ENCODE measurements at regions not wholly inside any gene's neighbourhood (a gene's known extent, or its start where the extent isn't known, plus 50 kb on each side); places are given as distances from the start of the nearest gene placed in this dataset.
"Not testable (repeated sequence)": the region's sequence is repeated elsewhere in the genome, so short reads cannot be mapped to it uniquely, and the experiment has no call there.

GRCh38 chr7:136389933-136390332 is 412.8 kb upstream of the MTPN start:
- no peak overlapping the region for H3K4me3 ChIP-seq (ENCODE audit: low read depth, low read length)
- TF ChIP-seq CTCF (conservative IDR thresholded peaks at IDR 0.05; ENCODE audit: low read depth, low read length), result no peak
- DNase-seq (ENCODE audit: low read depth), result no peak

- no peak for DNase-seq (ENCODE audit: low read depth)
- no peak for TF ChIP-seq CTCF (conservative IDR thresholded peaks at IDR 0.05; ENCODE audit: low read depth, low read length)
- no peak overlapping the region for H3K4me3 ChIP-seq (ENCODE audit: low read depth, low read length)
Observed at GRCh38 chr7:136386876-136387275, 409.7 kb upstream of the MTPN start.

GRCh38 chr7:136371409-136371808 is 394.2 kb upstream of the MTPN start:
- DNase-seq (ENCODE audit: low read depth); H3K4me3 ChIP-seq (ENCODE audit: low read depth, low read length): not testable (repeated sequence)

GRCh38 chr7:136370137-136370536 is 393.0 kb upstream of the MTPN start:
- no peak overlapping the region for H3K4me3 ChIP-seq (ENCODE audit: low read depth, low read length)
- no peak for TF ChIP-seq CTCF (conservative IDR thresholded peaks at IDR 0.05; ENCODE audit: low read depth, low read length)
- no peak for DNase-seq (ENCODE audit: low read depth)

GRCh38 chr7:136369225-136369624 is 392.1 kb upstream of the MTPN start:
- no peak for TF ChIP-seq CTCF (conservative IDR thresholded peaks at IDR 0.05; ENCODE audit: low read depth, low read length)
- no peak for DNase-seq (ENCODE audit: low read depth)
- H3K4me3 ChIP-seq (ENCODE audit: low read depth, low read length), result no peak overlapping the region

- no peak for DNase-seq (ENCODE audit: low read depth)
- TF ChIP-seq CTCF (conservative IDR thresholded peaks at IDR 0.05; ENCODE audit: low read depth, low read length), result no peak
Observed at GRCh38 chr7:136359333-136359903, 382.3 kb upstream of the MTPN start.

GRCh38 chr7:136353287-136353686 is 376.1 kb upstream of the MTPN start:
- no peak for TF ChIP-seq CTCF (conservative IDR thresholded peaks at IDR 0.05; ENCODE audit: low read depth, low read length)
- no peak for DNase-seq (ENCODE audit: low read depth)
- no peak overlapping the region for H3K4me3 ChIP-seq (ENCODE audit: low read depth, low read length)

More at GRCh38 chr7:136359333-136359903, 382.3 kb upstream of the MTPN start:
- H3K4me3 ChIP-seq (ENCODE audit: low read depth, low read length), result no peak overlapping the region
